Esophagus squamous epithelium (tissue), 4 donors: ENCODE measurements at regions not wholly inside any gene's neighbourhood (a gene's known extent, or its start where the extent isn't known, plus 50 kb on each side); places are given as distances from the start of the nearest gene placed in this dataset.

ENCODE experiments used
- POLR2A ChIP-seq, 4 donors: fragments of 450-650 bp; IDR thresholded peaks; one replicate each; pipeline ENCODE4 v1.6.1; 2017; ENCODE audit warnings: antibody characterized with exemption in 4 of 4, mild to moderate bottlenecking in 4 of 4, moderate library complexity in 3 of 4
- TF ChIP-seq, protein P1 (sequence below), 6 experiments: fragments of 450-650 bp in 4 of 6; fragments of 200-600 bp in 2 of 6; sonication (generic) in 2 of 6; IDR thresholded peaks; one replicate each; pipeline ENCODE4 v1.5.1; 2016 to 2019; ENCODE audit warnings: antibody characterized with exemption in 6 of 6, mild to moderate bottlenecking in 4 of 6, moderate library complexity in 4 of 6

- no peak for TF ChIP-seq POLR2A (IDR thresholded peaks at IDR 0.05)
- TF ChIP-seq, protein P1, sequence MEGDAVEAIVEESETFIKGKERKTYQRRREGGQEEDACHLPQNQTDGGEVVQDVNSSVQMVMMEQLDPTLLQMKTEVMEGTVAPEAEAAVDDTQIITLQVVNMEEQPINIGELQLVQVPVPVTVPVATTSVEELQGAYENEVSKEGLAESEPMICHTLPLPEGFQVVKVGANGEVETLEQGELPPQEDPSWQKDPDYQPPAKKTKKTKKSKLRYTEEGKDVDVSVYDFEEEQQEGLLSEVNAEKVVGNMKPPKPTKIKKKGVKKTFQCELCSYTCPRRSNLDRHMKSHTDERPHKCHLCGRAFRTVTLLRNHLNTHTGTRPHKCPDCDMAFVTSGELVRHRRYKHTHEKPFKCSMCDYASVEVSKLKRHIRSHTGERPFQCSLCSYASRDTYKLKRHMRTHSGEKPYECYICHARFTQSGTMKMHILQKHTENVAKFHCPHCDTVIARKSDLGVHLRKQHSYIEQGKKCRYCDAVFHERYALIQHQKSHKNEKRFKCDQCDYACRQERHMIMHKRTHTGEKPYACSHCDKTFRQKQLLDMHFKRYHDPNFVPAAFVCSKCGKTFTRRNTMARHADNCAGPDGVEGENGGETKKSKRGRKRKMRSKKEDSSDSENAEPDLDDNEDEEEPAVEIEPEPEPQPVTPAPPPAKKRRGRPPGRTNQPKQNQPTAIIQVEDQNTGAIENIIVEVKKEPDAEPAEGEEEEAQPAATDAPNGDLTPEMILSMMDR (IDR thresholded peaks at IDR 0.05), result no peak
Measured at GRCh38 chr9:110089681-110090370, 118.1 kb downstream of the C9orf152 start.
